ENCODE measurements at regions not wholly inside any gene's neighbourhood (a gene's known extent, or its start where the extent isn't known, plus 50 kb on each side); places are given as distances from the start of the nearest gene placed in this dataset.

- H3K36me3 ChIP-seq, result no peaks in the 10 kb centered on the region
- no peak overlapping the region for H3K4me3 ChIP-seq
- H3K27me3 ChIP-seq, result no peaks in the 10 kb centered on the region
- DNase-seq (no peak), ATAC-seq (no peak)
- H3K9me3 ChIP-seq, result no peaks in the 10 kb centered on the region
- TF ChIP-seq CTCF (IDR thresholded peaks at IDR 0.05 in 4 of 5, conservative IDR thresholded peaks at IDR 0.05 in 1 of 5) (no peak), POLR2A (IDR thresholded peaks at IDR 0.05) (no peak)
- H3K27ac ChIP-seq, result no peak overlapping the region
- intact Hi-C loops (cut with DNase I; ENCODE audit: low total_unique reads) (no loop called here), in situ Hi-C loops (cut with MboI; ENCODE audit: low sequenced_read_pairs in 4 of 4) (no loop called here)
- peaks cover 0 to 4% of the 10 kb centered on the region in 2 donors for H3K4me1 ChIP-seq
Measured at GRCh38 chr5:152269533-152269932, 135.5 kb downstream of the NMUR2 start.

- Histone ChIP-seq H3K27me3 (no peaks in the 10 kb centered on the region), H3K9me3 (no peaks in the 10 kb centered on the region), H3K4me3 (no peak overlapping the region), H3K27ac (no peak overlapping the region), H3K36me3 (no peaks in the 10 kb centered on the region), H3K4me1 (no peaks in the 10 kb centered on the region)
- no peak for DNase-seq
- ATAC-seq, result no peak
- intact Hi-C loops (cut with DNase I; ENCODE audit: low total_unique reads) (no loop called here), in situ Hi-C loops (cut with MboI; ENCODE audit: low sequenced_read_pairs in 4 of 4) (no loop called here)
- TF ChIP-seq CTCF (IDR thresholded peaks at IDR 0.05 in 4 of 5, conservative IDR thresholded peaks at IDR 0.05 in 1 of 5), result no peak
- TF ChIP-seq POLR2A (IDR thresholded peaks at IDR 0.05), result no peak
Measured at GRCh38 chr5:152264645-152265254, 140.3 kb downstream of the NMUR2 start.

- TF ChIP-seq CTCF (IDR thresholded peaks at IDR 0.05 in 4 of 5, conservative IDR thresholded peaks at IDR 0.05 in 1 of 5) (no peak), POLR2A (IDR thresholded peaks at IDR 0.05) (no peak)
- H3K36me3 ChIP-seq, result no peaks in the 10 kb centered on the region
- H3K27me3 ChIP-seq, result no peaks in the 10 kb centered on the region
- intact Hi-C loops (cut with DNase I; ENCODE audit: low total_unique reads) (no loop called here), in situ Hi-C loops (cut with MboI; ENCODE audit: low sequenced_read_pairs in 4 of 4) (no loop called here)
- no peaks in the 10 kb centered on the region for H3K4me1 ChIP-seq
- DNase-seq (no peak), ATAC-seq (no peak)
- H3K27ac ChIP-seq, result no peak overlapping the region
- no peaks in the 10 kb centered on the region for H3K9me3 ChIP-seq
- H3K4me3 ChIP-seq, result no peak overlapping the region
Measured at GRCh38 chr5:152262667-152263066, 142.4 kb downstream of the NMUR2 start.

GRCh38 chr5:152260940-152261339 lies 144.1 kb downstream of the NMUR2 start:
- H3K9me3 ChIP-seq, result no peaks in the 10 kb centered on the region
- H3K36me3 ChIP-seq, result no peaks in the 10 kb centered on the region
- H3K27me3 ChIP-seq, result no peaks in the 10 kb centered on the region
- no peak for DNase-seq
- TF ChIP-seq CTCF (IDR thresholded peaks at IDR 0.05 in 4 of 5, conservative IDR thresholded peaks at IDR 0.05 in 1 of 5) (no peak), POLR2A (IDR thresholded peaks at IDR 0.05) (no peak)
- in situ Hi-C loops (cut with MboI; ENCODE audit: low sequenced_read_pairs in 4 of 4), result no loop called here
- no peak overlapping the region for H3K27ac ChIP-seq
- ATAC-seq, result no peak
- H3K4me3 ChIP-seq, result no peak overlapping the region
- intact Hi-C loops (cut with DNase I; ENCODE audit: low total_unique reads), result no loop called here
- H3K4me1 ChIP-seq, result no peaks in the 10 kb centered on the region

- Histone ChIP-seq H3K27me3 (no peaks in the 10 kb centered on the region), H3K4me3 (no peak overlapping the region), H3K36me3 (no peaks in the 10 kb centered on the region), H3K27ac (no peak overlapping the region), H3K4me1 (no peaks in the 10 kb centered on the region), H3K9me3 (no peaks in the 10 kb centered on the region)
- TF ChIP-seq CTCF (IDR thresholded peaks at IDR 0.05 in 4 of 5, conservative IDR thresholded peaks at IDR 0.05 in 1 of 5), result no peak
- no peak for TF ChIP-seq POLR2A (IDR thresholded peaks at IDR 0.05)
- in situ Hi-C loops (cut with MboI; ENCODE audit: low sequenced_read_pairs in 4 of 4) (no loop called here), intact Hi-C loops (cut with DNase I; ENCODE audit: low total_unique reads) (no loop called here)
- ATAC-seq (peak; percentile 79 to 91), DNase-seq (peak in 1 of 2 donors; percentile 23)
Measured at GRCh38 chr5:152259702-152260101, 145.4 kb downstream of the NMUR2 start.
